NCI-H1092 (cell line): ENCODE measurements at regions not wholly inside any gene's neighbourhood (a gene's known extent, or its start where the extent isn't known, plus 50 kb on each side); places are given as distances from the start of the nearest gene placed in this dataset.
"Not testable (repeated sequence)": the region's sequence is repeated elsewhere in the genome, so short reads cannot be mapped to it uniquely, and the experiment has no call there.

Experiments
- DNase-seq: peaks from one replicate; lab custom pipeline; 2025; lab: John Stamatoyannopoulos, UW

DNA sequence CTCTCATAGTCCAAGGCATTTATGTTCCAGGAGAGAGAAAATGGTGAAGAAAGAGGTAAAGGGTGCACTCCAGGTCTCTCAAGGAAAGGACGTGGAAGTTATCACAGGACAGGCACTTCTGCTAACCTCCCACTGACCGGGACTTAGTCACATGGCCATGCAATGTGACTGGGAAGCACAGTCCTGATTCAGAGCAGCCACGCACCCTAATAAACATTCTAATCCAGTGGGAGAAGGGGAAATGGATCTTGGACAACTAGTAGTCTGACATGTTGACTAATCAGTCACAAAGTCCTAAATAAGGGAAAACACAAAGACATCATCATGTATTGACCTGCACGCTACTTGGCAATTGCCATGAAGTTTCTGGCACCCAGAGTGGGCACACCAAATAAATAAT, 417.5 kb upstream of the ZMIZ1 start:
- no peak for DNase-seq

DNA sequence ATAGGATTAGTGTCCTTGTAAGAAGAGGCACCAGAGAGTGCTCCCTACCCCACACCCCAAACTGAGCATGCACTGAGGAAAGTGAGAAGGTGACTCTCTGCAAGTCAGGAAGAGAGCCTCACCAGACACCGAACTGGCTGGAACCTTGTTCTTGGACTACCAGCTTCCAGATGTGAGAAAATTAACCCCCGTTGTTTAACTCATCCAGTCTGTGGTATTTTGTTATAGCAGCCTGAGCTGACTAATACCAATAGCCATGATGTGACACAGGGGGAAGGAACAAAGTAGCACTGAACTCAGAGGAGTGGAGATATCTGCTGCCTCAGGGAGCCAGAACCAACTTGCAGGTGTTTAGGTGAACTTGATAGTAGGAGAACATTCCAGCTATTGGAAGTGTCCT, 415.2 kb upstream of the ZMIZ1 start:
- DNase-seq, result no peak

- DNase-seq, result no peak
These were observed 414.6 kb upstream of the ZMIZ1 start for GRCh38 chr10:78654047-78654590.

DNA sequence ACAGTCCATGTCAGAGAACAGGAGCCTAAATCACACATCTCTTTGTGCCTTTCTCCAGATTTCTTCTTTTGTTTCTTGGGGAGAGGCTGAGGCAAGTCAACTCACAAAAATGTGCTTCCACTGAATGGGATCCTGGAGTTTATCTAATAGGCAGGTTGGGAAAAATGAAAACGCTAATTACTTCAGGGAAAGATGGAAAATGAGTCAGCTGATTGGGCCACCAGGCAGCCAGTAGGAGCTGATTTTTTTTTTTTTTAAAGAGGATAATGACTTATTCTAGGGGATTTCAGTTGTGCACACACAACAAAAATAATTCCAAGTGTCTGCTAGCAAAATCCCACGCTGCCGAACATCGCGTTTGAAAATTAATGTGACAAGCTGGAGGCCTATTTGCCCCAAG, 412.8 kb upstream of the ZMIZ1 start:
- DNase-seq, result no peak

GRCh38 chr10:78656417-78657162, 412.2 kb upstream of the ZMIZ1 start:
- peak; percentile 14 for DNase-seq

- DNase-seq, result peak; percentile 24
These were observed 411.5 kb upstream of the ZMIZ1 start for GRCh38 chr10:78657163-78657861.

- no peak for DNase-seq
These were observed 411.0 kb upstream of the ZMIZ1 start for GRCh38 chr10:78657862-78658165.

DNA sequence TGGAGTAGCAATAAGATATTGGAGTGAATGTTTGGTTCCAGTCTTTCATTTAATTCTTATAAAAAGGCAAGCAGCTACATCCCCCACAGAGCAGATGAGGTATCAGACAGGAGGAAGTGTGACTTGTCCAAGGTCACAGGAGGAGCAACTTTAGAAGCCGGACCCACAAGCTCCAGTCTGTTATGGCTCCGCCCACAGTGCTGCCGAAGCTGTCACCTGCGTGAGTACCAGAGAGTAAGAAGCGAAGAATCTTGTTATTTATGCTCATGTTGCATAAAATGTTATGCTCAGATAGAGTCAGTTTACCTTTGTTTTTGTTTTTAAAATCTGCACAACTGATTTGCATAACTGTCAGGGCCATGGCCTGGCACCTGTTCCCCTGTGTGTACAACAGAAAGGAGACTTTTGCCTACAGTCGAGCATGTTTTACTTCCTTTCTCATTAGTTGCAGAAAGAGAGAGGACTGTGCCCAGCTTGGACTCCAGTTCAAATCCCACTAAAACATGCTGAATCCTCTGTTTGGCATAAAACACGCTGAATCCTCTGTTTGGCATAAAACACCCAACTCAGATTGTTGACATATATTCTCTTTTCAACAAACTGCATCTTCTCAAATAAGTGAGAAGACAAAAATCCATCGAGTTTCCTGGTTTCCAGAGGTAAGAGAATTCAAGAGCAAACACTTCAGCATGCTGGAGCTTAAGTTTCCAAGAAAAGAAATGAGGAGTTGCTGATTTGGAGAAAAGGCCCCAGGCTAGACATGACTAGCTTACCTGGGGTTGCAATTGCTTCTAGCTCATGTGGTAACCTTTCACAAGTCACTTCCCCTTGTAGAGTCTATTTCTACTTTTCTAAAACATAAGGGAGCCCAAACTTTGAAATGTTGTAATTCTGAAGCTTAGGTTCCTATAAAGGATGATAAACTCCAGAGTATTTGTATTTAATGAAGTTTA, 409.8 kb upstream of the ZMIZ1 start:
- DNase-seq, result no peak

GRCh38 chr10:78659598-78659967, 409.2 kb upstream of the ZMIZ1 start:
- DNase-seq, result no peak

DNA sequence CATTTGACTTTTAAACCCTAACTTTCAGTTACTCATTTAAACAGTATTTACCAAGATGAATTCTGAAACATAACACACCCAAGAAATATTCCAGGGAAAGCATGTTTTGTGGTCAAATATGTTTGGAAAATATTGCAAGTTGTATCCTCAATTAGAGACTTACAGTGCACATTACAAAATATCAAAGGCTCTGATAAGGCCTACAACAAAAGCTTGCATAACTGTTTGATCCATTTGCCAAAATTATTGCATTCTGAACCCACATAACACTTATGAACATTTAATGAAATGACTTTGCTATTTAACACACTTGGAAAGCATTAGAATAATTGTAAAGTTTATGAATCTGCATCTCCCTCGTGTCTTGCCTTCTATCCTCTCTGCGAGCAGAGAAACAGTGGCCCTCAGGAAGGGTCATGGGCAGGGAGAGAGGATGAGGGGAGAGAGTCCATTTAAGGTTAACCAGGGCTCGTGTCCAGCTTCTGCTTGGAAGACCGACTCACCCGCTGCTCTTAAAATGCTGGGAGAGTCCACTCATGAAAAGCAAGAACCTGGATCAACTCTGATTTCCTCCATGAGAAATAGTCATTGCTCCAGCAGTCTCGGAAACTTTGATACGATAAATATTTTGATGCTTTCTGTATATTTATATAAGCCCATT, 408.2 kb upstream of the ZMIZ1 start:
- no peak for DNase-seq

GRCh38 chr10:78663721-78664120, 405.0 kb upstream of the ZMIZ1 start:
- no peak for DNase-seq

GRCh38 chr10:78664929-78665553, 403.7 kb upstream of the ZMIZ1 start:
- DNase-seq, result no peak

DNA sequence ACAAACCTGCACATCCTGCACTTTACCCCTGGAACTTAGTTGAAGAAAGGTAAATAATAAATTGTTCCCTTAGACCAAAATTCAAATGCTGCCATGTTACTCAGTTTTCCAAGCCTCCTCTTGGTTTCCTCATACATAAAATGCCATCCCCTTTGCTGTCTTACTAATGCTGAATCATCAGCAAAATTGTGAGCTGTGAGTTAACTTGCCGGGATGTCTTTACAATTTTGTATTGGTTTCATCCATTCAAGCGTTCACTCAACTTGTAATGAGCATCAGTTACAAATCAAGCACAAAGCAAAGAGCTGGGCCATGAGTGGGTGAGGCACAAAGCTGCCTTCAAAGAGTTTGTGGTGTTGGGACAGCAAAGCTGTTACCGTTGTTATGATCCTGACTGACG, 395.8 kb upstream of the ZMIZ1 start:
- DNase-seq, result no peak

DNA sequence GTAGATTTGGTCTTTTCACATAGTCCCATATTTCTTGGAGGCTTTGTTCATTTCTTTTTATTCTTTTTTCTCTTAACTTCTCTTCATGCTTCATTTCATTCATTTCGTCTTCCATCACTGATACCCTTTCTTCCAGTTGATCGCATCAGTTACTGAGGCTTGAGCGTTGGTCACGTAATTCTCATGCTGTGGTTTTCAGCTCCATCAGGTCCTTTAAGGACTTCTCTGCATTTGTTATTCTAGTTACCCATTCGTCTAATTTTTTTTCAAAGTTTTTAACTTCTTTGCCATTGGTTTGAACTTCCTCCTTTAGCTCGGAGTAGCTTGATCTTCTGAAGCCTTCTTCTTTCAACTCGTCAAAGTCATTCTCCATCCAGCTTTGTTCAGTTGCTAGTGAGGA, 387.6 kb upstream of the ZMIZ1 start:
- DNase-seq, result not testable (repeated sequence)

DNA sequence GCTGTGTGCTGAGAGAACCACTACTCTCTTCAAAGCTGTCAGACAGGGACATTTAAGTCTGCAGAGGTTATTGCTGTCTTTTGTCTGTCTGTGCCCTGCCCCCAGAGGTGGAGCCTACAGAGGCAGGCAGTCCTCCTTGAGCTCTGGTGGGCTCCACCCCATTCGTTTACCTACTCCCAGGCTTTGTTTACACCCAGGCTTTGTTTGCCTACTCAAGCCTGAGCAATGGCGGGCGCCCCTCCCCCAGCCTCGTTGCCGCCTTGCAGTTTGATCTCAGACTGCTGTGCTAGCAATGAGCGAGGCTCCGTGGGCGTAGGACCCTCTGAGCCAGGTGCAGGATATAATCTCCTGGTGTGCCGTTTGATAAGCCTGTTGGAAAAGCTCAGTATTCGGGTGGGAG, 386.8 kb upstream of the ZMIZ1 start:
- not testable (repeated sequence) for DNase-seq

DNA sequence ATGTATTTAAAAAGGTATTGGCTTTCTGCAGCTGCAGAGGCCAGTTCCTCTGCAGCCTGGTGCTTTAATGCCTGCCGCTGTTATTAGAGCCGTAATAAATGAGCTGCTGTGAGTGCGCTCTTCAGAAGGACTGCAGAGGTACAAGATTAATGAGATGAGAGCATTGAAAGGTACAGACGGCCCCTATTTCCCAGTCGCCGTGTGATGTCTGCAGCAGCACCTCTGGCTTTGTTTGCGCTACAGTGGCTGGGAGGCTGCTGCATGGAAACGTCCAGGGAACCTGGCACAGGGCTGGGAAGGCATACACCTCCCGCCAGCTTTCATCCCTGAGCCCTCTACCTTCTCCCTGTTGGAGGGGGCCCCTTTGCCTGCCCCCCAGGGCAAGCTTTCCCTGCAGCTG, 383.8 kb upstream of the ZMIZ1 start:
- DNase-seq, result peak; percentile 21

- no peak for DNase-seq
These were observed 383.2 kb upstream of the ZMIZ1 start for GRCh38 chr10:78685466-78686103.

DNA sequence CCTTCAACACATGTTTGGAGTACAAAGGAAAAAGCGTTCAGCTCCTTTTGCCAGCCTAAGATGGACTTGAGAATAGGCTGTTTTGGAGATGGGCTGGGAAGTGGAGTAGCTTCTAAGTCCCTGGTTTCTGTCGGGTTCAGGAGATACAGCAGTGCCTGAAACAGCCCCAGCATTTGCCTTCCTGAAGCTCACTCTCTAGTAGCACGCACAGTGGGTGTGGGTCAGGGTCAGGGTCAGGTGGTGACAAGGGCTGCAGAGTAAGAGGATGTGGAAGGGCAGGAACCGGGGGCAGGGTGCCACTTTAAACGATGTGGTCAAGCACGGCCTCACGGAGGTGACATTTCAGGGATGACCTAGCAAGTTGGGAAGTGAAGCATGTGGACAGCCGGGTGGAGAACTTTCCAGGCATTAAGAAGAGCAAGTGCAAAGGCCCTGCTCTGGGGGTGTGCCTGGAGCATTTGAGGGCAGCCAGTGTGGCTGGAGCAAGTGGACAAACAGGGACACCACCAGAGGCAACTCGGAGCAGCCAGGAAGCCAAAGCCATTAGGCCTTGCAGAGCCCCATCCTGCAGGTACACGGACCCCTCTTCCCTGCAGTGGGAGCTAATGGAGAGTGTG, 382.2 kb upstream of the ZMIZ1 start:
- DNase-seq, result no peak

DNA sequence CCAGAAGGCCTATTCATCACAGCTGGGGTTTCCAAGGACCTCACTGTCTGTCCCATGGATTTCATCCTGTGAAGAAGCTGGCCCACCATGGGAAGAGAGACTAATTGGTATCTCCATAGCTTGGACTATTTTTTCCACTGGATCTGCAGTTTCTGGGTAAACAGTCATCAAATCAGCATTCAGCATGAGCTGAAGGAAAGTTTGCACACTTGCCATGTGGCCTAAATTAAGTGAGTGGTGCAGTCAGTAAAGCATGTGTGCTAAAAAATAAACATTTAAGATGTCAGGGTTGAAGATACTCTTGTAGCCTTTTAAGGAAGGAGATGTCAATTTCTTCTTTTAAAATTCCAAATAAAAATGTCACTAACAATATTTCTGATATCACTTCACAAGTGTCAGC, 381.1 kb upstream of the ZMIZ1 start:
- DNase-seq, result no peak

DNA sequence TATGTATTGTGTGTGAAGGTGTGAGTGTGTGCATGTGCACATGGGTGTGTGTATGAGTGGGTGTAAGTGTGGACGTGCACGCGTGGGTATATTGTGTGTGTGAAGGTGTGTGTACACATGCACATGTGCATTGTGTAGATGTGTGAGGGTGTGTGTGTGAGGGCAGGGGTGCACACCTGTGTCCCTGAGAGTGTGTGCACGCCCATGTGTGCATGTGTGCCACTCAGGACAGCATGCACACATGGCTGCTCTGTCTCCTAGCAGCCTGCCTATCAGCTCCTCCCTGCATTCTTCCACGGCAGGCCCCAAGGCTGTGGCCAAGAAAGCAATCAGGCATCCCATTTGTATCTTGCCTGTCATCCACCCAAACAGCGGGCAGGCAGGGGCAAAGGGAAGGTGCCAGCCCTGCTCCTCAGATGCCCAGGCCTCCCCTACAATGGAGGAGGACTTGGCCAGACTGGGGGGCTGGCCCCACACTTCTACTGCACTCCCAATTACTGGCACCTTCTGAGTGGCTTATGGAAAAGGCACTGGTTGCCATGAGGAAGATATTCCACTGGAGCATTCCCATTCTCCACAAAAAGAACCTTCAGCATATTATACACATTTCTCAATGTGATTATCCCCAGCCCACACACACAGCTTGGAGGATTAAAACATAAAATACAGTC, 380.4 kb upstream of the ZMIZ1 start:
- no peak for DNase-seq
